GM12873 (cell line): ENCODE measurements at regions not wholly inside any gene's neighbourhood (a gene's known extent, or its start where the extent isn't known, plus 50 kb on each side); places are given as distances from the start of the nearest gene placed in this dataset.

Source experiments
- TF ChIP-seq, protein P1 (sequence below): IDR thresholded peaks from 2 replicates; pipeline ENCODE4 v1.5.1; 2012; ENCODE audit warnings: low read depth, mild to moderate bottlenecking, moderate library complexity, low read length, control low read depth; ENCODE audit not compliant: insufficient read depth; ENCODE audit errors: missing control alignments

DNA sequence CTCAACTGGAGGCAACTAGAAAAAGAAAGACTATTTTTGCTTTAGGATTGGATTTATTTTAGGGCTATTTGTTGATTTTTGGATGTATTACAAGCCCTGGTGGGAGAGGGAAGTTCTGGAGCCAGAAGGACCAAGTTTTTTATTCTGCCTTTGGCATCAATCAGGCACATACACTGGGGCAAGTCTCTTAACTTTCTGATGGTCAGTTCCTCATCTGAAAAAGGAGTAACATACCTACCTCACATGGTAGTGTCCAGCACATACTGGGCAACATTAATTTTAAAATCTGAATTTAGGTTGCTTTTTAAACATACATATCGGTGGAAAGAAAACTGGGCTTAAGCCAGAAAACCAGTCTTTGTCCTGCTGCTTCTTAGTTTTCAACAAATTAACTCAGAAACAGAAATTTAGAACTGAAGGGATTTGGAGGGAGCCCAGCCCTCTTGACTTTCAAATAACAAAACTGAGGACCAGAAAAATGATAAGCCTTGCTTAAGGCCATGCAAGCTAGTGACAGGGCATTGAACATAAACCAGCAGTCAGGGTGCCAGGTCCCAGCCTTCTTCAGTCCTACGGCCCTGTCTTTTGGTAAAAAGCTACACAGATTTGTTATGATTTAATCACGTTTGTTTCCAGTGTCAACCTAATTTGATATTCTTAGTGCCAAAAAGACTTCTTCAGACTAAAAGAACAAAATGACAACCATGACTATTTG, 90.2 kb upstream of the SLC38A2 start:
- TF ChIP-seq, protein P1, sequence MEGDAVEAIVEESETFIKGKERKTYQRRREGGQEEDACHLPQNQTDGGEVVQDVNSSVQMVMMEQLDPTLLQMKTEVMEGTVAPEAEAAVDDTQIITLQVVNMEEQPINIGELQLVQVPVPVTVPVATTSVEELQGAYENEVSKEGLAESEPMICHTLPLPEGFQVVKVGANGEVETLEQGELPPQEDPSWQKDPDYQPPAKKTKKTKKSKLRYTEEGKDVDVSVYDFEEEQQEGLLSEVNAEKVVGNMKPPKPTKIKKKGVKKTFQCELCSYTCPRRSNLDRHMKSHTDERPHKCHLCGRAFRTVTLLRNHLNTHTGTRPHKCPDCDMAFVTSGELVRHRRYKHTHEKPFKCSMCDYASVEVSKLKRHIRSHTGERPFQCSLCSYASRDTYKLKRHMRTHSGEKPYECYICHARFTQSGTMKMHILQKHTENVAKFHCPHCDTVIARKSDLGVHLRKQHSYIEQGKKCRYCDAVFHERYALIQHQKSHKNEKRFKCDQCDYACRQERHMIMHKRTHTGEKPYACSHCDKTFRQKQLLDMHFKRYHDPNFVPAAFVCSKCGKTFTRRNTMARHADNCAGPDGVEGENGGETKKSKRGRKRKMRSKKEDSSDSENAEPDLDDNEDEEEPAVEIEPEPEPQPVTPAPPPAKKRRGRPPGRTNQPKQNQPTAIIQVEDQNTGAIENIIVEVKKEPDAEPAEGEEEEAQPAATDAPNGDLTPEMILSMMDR: no peak

DNA sequence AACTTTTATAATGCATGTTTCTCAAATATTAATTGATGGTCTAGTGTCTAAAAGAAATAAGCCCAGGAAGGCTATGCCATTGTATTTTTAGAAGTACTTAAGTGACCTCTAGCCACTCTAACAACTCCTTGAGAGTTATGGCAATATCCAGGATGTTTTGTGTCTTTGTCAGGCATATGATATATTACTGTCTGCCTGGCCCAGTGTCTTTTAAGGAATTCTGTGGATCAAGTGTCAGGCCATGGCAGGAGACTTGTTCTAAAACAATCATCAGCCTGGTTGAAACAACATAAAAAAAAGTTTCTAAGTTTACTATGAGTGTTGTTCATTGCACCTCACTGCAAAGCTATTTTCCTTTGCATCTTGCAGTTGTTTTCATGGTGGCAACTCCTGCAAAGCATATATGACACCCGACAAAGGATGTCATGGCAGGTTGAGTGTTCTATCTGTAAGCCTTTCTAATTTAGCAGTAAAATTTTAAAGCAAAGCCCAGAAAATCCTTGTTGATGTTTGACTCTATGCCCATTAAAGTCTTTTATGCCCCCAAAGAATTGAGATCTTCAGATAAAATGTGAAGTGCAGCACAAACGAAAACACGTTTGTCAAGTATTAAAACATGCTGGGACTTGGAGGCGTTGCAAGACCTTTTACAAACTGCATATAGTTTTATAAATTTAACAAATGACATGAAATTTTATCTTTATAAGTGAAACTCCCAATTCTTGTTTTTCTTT, 89.5 kb upstream of the SLC38A2 start:
- TF ChIP-seq, protein P1: no peak

GRCh38 chr12:46461459-46461858, 88.9 kb upstream of the SLC38A2 start:
- TF ChIP-seq, protein P1: no peak

DNA sequence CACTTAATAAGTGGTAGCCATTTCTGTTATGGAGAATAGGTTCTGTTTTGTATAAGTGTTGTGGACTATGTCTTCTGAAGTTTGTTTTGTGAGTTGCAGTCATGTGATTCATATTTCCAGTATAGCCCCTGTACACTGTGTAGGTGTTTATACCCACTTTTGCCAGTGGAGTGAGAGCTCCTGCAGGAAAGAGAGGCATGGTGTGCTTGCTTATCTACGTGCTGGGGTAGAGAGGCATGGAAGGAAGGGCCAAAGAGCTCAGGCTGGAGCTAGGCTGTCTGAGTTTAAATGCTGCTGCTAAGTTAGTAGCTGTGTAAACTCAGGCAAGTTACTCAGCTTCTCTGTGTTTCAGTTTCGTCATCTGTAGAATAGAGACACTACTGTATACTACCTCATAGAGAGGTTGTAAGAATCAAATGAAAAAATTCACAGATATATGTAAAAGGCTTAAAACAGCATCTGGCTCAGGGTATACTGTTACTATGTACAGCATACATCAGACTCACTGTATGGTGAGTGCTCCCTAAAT, 88.2 kb upstream of the SLC38A2 start:
- TF ChIP-seq, protein P1: no peak

- TF ChIP-seq, protein P1: no peak
Measured at GRCh38 chr12:46459861-46460545, 87.4 kb upstream of the SLC38A2 start.

DNA sequence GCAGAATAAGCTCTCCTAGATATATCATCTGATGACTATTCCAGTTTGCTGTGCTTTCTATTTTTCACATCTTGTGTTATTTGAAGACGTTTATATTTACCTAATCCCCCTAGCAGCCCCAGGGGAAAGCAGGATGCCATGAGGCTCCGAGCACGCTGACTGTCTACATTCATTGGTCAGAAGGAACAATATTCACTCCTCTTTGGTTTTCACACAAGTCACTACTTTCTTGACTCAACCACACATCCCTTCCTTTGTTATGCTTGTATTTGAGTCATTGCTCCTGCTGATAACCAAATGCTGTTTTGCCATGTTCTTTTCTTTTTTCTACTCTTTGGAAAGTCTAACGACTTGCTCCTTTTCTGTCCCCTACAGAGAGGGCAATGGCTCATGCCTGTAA, 86.5 kb upstream of the SLC38A2 start:
- TF ChIP-seq, protein P1: no peak
